ENCODE measurements at regions not wholly inside any gene's neighbourhood (a gene's known extent, or its start where the extent isn't known, plus 50 kb on each side); places are given as distances from the start of the nearest gene placed in this dataset.

DNA sequence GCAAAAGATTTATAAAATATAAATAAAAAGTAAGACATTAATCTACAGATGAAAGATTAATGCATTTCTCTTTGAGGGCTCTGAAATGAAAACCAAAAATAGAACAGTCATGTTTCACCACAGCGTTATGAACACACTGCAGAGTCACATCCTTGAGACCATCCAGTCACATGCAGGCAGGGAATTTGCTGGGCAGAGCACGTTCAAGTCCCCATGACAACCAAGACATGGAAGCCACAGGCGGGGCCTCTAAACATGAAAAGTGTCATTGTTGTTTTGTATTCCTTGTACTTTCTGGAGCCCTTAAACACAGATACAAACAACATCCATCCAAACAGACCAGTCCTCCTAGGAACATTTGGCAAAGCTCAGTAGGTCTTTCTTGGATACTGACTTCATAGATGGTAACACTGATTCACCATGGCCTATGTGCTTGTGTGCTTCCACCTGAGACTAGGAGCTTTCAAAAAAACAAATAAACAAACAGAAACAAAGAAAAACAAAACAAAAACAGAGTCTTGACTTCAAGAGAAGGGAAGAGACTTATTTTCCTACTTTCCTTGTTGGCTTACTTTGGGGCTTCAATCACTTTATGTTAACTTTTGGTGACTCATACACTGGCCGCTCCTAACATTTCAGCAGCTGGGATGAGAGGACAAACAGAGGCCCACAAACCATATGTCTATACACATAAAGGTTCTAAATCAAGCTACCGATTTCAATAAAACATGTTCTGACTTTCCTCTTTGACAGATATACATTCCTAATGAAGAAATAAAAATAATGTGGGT lies 99.5 kb upstream of the CCDC85A start:
- peak in 3 of 42 donors; percentile 2 to 10 (median 3) for DNase-seq
- intact Hi-C loops (cut with DNase I) = no loop called here

DNA sequence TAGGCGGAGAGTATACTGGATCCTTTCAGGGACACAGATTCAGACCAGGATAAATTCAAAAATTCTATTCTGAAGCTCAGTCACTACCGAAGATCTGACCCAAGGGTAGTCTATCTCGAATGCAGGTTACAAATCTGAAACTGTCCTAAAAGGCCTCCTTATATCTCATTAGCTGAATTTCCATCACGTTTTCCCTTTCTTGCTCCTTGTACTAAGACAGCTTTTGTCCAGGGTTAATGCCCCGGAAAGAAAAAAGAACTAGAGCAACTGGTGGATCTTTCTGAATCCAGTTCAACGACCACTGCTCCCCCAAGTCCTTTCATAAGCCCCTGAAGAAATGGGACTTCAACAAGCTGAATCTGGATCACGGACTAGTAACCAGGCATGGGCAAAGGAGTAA lies 97.5 kb upstream of the CCDC85A start:
- no peak for DNase-seq
- intact Hi-C loops (cut with DNase I) = no loop called here

GRCh38 chr2:56088411-56088810 lies 95.4 kb upstream of the CCDC85A start:
- no peak for DNase-seq
- intact Hi-C loops (cut with DNase I) = no loop called here

DNA sequence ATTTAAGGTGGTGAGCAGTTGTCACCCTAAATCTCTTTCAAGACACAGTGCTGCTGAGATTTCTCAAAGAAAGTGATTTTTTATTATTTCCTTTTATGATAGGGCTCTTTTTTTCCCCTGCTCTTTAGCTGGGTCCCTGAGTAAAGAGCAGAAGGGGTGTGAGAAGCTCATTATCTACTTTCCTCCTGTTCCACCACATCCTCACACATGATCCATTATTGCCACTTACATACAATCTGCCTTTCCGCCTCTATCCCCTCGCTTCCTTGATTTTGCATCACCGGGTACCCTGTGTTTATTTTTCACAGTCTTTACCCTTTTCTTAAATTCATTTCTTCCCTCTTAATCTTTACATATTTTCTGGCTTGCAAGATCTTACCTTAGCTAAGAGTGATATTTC lies 93.9 kb upstream of the CCDC85A start:
- intact Hi-C loops (cut with DNase I) = no loop called here
- DNase-seq = no peak

GRCh38 chr2:56099963-56100362 lies 83.8 kb upstream of the CCDC85A start:
- intact Hi-C loops (cut with DNase I) = no loop called here
- no peak for DNase-seq

GRCh38 chr2:56100791-56101312 lies 82.9 kb upstream of the CCDC85A start:
- no peak for DNase-seq
- intact Hi-C loops (cut with DNase I) = no loop called here

GRCh38 chr2:56102098-56102497 lies 81.7 kb upstream of the CCDC85A start:
- DNase-seq = no peak
- intact Hi-C loops (cut with DNase I) = no loop called here

GRCh38 chr2:56102866-56103265 lies 80.9 kb upstream of the CCDC85A start:
- intact Hi-C loops (cut with DNase I) = no loop called here
- DNase-seq = no peak

GRCh38 chr2:56104962-56105361 lies 78.8 kb upstream of the CCDC85A start:
- intact Hi-C loops (cut with DNase I) = no loop called here
- no peak for DNase-seq

GRCh38 chr2:56107502-56108220 lies 76.1 kb upstream of the CCDC85A start:
- DNase-seq = no peak
- intact Hi-C loops (cut with DNase I) = no loop called here

DNA sequence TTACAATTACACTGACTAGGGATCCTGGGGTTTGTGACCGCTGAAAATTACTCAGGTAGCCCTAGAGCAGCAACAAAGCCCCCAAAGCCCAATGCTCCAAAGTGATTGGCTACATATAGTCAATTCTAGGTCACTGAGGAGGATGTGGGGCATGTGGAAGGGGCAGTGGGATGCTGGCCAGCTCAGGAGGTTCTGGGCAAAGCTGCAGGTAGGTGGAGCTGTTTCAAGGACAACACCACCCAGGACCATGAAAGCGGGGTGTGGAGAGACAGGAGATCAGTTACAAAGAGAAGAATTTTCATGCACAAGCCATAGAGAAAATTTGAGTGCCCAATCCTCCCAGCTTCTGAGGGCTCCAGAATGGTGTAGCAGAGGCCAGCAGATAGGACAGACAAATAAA lies 75.0 kb upstream of the CCDC85A start:
- intact Hi-C loops (cut with DNase I) = no loop called here
- no peak for DNase-seq

DNA sequence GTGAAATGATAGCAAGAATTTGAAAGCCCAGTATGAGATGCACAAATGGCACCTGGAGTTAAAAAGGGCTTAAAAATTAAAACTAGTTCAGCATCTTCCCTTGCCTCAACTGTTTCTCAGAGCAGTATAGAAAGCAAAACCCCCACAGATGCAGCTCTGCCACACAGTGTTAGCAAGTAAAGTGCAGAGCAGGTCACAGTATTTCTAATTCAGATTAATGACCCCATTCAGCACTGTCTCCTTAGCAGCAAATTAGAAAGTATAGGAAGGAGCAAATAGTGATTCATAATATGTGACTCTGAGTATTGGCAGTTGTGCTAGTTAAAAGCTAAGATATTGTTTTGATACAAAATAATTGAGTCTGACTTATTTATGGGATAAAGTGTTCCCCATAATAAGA lies 73.8 kb upstream of the CCDC85A start:
- intact Hi-C loops (cut with DNase I) = no loop called here

DNA sequence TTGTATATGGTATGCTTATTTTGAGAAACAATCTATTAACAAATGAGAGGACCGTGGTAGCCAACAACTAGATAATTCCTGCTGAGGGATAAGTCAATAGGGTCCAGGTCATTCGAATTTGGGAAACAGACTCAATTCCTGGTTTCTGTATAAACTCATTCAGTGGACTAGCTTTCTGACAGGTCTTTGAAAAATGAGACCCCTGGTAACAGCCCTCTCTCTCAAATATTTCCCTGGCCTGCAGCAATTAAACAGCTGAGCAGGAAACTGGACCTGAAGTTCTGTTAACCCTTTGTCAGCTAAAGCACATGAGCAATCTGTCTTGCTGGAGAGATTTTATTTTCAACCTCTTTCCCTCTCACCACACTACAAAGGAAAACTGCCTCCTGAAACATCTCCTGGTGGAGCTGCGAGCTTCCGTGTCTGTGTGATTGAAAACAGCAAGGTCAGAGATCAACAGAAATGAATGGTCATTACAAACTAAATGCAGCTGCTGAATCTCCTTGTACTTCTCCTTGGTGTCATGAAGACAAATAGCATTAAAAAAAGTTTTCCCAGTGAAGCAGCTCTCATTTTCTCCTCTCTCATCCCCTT lies 70.3 kb upstream of the CCDC85A start:
- no peak for DNase-seq
- intact Hi-C loops (cut with DNase I) = no loop called here

More for the DNA sequence above, 73.8 kb upstream of the CCDC85A start:
- DNase-seq = no peak

- peak in 1 of 42 donors; percentile 4 for DNase-seq
- intact Hi-C loops (cut with DNase I) = no loop called here
Observed at GRCh38 chr2:56117764-56118163, 66.0 kb upstream of the CCDC85A start.

GRCh38 chr2:56118474-56118873 lies 65.3 kb upstream of the CCDC85A start:
- no peak for DNase-seq
- intact Hi-C loops (cut with DNase I) = no loop called here

GRCh38 chr2:56121995-56122394 lies 61.8 kb upstream of the CCDC85A start:
- intact Hi-C loops (cut with DNase I) = no loop called here
- no peak for DNase-seq

GRCh38 chr2:56123538-56123937 lies 60.3 kb upstream of the CCDC85A start:
- intact Hi-C loops (cut with DNase I) = no loop called here
- no peak for DNase-seq

DNA sequence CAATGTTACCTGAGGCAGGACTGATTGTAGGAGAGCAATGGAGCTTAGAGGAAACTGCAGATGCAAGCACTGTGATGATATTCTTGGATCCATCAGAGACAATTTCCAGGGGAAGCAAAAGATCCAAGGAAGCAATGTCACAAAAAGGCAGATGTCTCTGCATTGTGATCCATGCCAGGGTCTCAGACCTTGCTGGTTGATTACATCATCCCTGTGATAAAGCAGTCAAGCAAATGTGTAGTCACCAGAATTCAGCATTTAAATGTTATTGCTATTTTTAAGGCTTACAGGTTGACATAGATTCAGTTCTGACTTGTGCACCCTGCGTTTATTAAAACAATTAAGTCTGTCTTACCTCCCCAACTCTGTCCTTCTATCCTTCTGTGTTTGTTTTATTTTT lies 56.8 kb upstream of the CCDC85A start:
- intact Hi-C loops (cut with DNase I) = no loop called here
- DNase-seq = peak in 1 of 42 donors; percentile 11

DNA sequence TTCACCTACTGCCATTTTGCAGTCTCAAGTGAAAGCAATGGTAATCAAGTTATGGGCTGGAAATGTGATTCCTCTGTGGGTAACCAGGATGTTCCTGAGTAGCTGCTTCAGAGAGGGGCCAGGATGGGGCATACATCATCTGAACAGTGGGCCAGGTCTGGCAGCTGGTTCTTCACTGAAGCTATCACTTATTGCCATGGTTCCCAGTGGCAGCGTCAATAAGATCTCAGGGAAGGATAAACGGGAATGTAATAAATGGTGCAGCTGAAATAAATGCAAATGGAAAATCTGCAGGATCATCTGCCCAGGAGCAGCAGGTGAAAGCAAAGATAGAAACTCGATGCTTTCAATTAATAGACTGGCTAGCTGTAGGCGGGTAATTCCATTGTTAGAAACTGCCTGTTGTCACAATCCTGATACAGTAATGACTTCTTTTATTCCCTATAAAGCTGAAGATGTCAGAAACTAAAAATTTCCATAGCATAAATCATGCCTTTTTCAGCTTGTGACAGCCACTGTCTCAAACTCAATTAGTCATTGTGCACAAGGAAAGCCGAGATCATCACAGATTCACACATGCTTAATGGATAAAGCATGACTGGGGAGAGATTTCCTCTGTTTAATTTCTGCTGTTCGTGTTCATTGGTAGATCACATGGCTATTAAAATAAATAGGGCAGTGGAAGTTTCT lies 56.2 kb upstream of the CCDC85A start:
- DNase-seq = peak in 20 of 42 donors; percentile 4 to 65 (median 28)
- intact Hi-C loops (cut with DNase I) = no loop called here

GRCh38 chr2:56128235-56128634 lies 55.6 kb upstream of the CCDC85A start:
- peak in 1 of 42 donors; percentile 17 for DNase-seq
- intact Hi-C loops (cut with DNase I) = no loop called here

Data from head of caudate nucleus (tissue), 42 donors.